Body of pancreas (tissue), 4 donors: ENCODE measurements at regions not wholly inside any gene's neighbourhood (a gene's known extent, or its start where the extent isn't known, plus 50 kb on each side); places are given as distances from the start of the nearest gene placed in this dataset.

Source experiments
- ATAC-seq: fragments of 150-250 bp; one replicate; pipeline ENCODE4 v1.9.1; 2016
- DNase-seq, 4 donors: peaks; one replicate each; pipeline ENCODE4 v3.0.0-alpha.2; 2019
- H3K27ac ChIP-seq, 4 donors: fragments of 200-600 bp; sonication (generic); 1 replicate in 3 of 4; 2 replicates in 1 of 4; pipeline versions ENCODE4 v1.5.1 to v1.6.1; 2016 to 2019; ENCODE audit warnings: mild to moderate bottlenecking in 1 of 4, mixed read lengths in 1 of 4, moderate library complexity in 1 of 4
- H3K27me3 ChIP-seq, 2 donors: fragments of 200-600 bp; sonication (generic); one replicate each; pipeline ENCODE4 v1.6.0; 2016; ENCODE audit warnings: mild to moderate bottlenecking in 1 of 2
- H3K36me3 ChIP-seq, 2 donors: fragments of 200-600 bp; sonication (generic); replicated peaks in 1 of 2; 2 replicates each; pipeline ENCODE4 v1.5.1; 2016; ENCODE audit warnings: low read depth in 2 of 2; ENCODE audit not compliant: insufficient read depth in 1 of 2
- H3K4me1 ChIP-seq: fragments of 200-600 bp; sonication (generic); one replicate; pipeline ENCODE4 v1.6.0; 2016
- H3K4me3 ChIP-seq, 2 donors: fragments of 200-600 bp; sonication (generic); 1 replicate in 1 of 2; 2 replicates in 1 of 2; pipeline ENCODE4 v1.5.1; 2016 to 2019
- H3K9me3 ChIP-seq, 3 donors: fragments of 200-600 bp; sonication (generic); 1 replicate in 2 of 3; 2 replicates in 1 of 3; pipeline ENCODE4 v1.5.1; 2016
- POLR2A ChIP-seq, 3 donors: fragments of 450-650 bp; IDR thresholded peaks; one replicate each; pipeline ENCODE4 v1.6.1; 2016; ENCODE audit warnings: antibody characterized with exemption in 3 of 3, mild to moderate bottlenecking in 2 of 3
- WGBS, 2 donors: methylation state at CpG; one replicate each; pipeline ENCODE4 v1.1.5; 2017; 5-methylcytosine and 5-hydroxymethylcytosine counted together
- intact Hi-C: fragments of 100-400 bp; cut with DNase I; formaldehyde crosslinking; loops from one replicate; pipeline ENCODE4 v1.15.1; 2023
- TF ChIP-seq, protein P1 (sequence below), 7 experiments: fragments of 450-650 bp in 4 of 7; fragments of 200-600 bp in 3 of 7; sonication (generic) in 3 of 7; IDR thresholded peaks; one replicate each; pipeline ENCODE4 v1.5.1; 2016 to 2019; ENCODE audit warnings: antibody characterized with exemption in 7 of 7

DNA sequence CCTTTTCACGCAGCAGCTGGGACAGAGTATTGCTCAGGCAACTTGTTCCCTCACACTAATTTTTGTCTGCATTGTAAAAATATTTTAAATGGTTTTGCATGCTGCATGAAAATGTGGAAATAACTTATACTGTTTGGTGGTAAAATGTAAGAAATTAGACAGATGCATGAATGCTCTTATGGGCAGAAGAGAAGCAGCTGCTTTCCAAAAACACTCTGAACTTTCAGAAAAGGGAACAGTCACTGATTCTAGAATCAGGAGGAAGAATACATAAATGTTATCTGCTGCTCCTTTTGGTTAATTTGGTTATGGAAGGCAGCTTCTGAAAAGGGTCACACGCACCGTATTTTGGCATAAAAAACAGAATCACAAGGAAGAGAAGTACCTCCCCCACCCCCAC is 87.0 kb upstream of the RUNX1 start:
- no peak overlapping the region for H3K4me3 ChIP-seq
- TF ChIP-seq, protein P1, sequence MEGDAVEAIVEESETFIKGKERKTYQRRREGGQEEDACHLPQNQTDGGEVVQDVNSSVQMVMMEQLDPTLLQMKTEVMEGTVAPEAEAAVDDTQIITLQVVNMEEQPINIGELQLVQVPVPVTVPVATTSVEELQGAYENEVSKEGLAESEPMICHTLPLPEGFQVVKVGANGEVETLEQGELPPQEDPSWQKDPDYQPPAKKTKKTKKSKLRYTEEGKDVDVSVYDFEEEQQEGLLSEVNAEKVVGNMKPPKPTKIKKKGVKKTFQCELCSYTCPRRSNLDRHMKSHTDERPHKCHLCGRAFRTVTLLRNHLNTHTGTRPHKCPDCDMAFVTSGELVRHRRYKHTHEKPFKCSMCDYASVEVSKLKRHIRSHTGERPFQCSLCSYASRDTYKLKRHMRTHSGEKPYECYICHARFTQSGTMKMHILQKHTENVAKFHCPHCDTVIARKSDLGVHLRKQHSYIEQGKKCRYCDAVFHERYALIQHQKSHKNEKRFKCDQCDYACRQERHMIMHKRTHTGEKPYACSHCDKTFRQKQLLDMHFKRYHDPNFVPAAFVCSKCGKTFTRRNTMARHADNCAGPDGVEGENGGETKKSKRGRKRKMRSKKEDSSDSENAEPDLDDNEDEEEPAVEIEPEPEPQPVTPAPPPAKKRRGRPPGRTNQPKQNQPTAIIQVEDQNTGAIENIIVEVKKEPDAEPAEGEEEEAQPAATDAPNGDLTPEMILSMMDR (IDR thresholded peaks at IDR 0.05), result no peak
- no peak for TF ChIP-seq POLR2A (IDR thresholded peaks at IDR 0.05)
- H3K4me1 ChIP-seq, result no peaks in the 10 kb centered on the region
- no peaks in the 10 kb centered on the region for H3K9me3 ChIP-seq
- peak overlapping the region in 2 of 4 donors; percentile 7 to 52 for H3K27ac ChIP-seq
- ATAC-seq (no peak), DNase-seq (no peak)
- H3K36me3 ChIP-seq, result no peaks in the 10 kb centered on the region
- 75 to 88% methylated on average over 3 of the region's 3 CpGs for WGBS, 2 donors
- no peaks in the 10 kb centered on the region for H3K27me3 ChIP-seq
- intact Hi-C loops, result no loop called here

DNA sequence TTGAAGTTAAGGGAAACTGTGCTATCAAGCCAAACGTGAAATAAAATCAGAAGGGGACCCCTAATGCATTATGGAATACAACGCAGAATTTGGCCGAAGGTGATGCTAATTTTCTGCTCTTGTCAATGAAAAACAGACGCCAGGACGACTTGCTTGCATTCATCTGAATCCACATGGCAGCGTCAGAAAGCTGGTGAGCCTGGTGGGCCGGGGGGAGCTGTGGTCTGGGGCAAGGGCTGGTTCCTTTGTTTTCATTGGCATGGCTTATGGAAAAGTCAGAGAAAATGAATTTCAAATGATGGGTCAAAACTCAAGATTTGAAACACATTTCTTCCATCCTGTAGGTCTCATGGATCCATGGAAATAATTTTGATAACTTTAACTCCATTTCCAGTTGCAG is 86.4 kb upstream of the RUNX1 start:
- H3K36me3 ChIP-seq, result no peaks in the 10 kb centered on the region
- TF ChIP-seq, protein P1 (IDR thresholded peaks at IDR 0.05), result no peak
- no peak for TF ChIP-seq POLR2A (IDR thresholded peaks at IDR 0.05)
- intact Hi-C loops, result no loop called here
- 80% methylated on average over 7 of the region's 7 CpGs for WGBS, 2 donors
- H3K4me3 ChIP-seq, result no peak overlapping the region
- DNase-seq (no peak), ATAC-seq (no peak)
- no peaks in the 10 kb centered on the region for H3K9me3 ChIP-seq
- no peak overlapping the region for H3K27ac ChIP-seq
- H3K27me3 ChIP-seq, result no peaks in the 10 kb centered on the region
- H3K4me1 ChIP-seq, result no peaks in the 10 kb centered on the region

DNA sequence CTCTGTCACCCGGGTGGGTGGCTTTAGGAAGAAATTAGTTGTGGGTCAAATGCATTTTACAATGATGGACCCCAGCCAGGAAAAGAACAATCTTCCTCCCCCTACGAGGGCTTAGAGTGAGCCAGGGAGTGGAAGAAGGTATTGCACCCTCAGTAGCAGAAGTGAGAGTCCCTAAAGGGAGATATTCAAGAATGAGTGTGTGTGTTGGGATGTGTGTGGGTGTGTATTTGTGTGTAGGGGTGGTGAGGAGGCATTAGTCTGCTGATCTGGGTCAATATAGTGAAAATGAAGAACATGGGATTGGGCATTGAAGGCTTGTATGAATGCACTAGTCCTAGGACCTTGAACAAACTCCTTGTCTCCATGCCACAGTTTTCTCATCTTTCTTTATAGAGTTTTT is 85.2 kb upstream of the RUNX1 start:
- intact Hi-C loops, result no loop called here
- no peaks in the 10 kb centered on the region for H3K27me3 ChIP-seq
- H3K4me3 ChIP-seq, result no peak overlapping the region
- no peak overlapping the region for H3K27ac ChIP-seq
- ATAC-seq, result no peak
- no peaks in the 10 kb centered on the region for H3K9me3 ChIP-seq
- no peaks in the 10 kb centered on the region for H3K4me1 ChIP-seq
- 59 to 72% methylated on average over 2 of the region's 2 CpGs for WGBS, 2 donors
- DNase-seq, result no peak
- no peaks in the 10 kb centered on the region for H3K36me3 ChIP-seq
- TF ChIP-seq, protein P1 (IDR thresholded peaks at IDR 0.05), result no peak
- TF ChIP-seq POLR2A (IDR thresholded peaks at IDR 0.05), result no peak

DNA sequence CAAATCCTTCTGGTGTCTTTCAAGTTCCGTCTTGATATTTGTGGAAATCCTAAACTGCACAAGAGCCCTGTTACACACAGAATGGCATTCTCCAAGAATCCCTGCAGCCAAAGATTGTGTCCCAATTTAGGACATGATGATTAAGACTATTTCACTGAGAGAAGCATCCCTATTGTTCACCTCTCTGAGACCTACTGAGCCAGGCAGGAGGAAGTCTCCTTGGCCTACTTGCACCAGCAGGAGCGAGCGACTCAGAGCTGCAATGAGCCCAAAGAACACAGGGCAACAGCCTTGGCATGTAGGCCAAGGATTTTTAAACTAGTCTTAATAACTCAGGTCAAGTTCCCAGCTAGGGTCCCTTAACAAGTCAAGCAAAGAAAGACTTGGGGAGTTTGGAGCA is 79.4 kb upstream of the RUNX1 start:
- Histone ChIP-seq H3K4me1 (no peaks in the 10 kb centered on the region), H3K4me3 (no peak overlapping the region), H3K36me3 (no peaks in the 10 kb centered on the region), H3K27me3 (no peaks in the 10 kb centered on the region), H3K9me3 (no peaks in the 10 kb centered on the region), H3K27ac (no peak overlapping the region)
- 86 to 89% methylated on average over 3 of the region's 3 CpGs for WGBS, 2 donors
- TF ChIP-seq POLR2A (IDR thresholded peaks at IDR 0.05), result no peak
- TF ChIP-seq, protein P1 (IDR thresholded peaks at IDR 0.05), result no peak
- ATAC-seq (no peak), DNase-seq (no peak)
- intact Hi-C loops, result no loop called here

DNA sequence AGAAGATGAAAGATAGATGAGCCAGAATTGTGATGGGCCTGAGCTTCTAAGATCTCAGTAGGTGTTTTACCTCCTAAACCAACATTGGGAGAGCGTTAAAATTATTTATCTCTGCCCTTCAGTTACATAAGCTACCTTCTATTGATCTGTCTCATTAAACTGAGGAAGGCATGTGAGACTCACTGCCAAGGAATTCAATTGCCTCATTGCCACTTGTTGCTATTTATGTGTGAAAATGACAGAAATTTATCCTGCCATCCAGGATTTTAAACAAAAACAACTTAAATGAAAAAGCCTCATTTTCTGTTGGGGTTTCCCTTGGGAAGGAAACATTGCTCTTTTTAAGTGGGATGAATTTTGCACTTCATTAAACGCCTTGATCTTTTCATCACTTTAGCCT is 78.7 kb upstream of the RUNX1 start:
- TF ChIP-seq, protein P1 (IDR thresholded peaks at IDR 0.05), result no peak
- no peak for TF ChIP-seq POLR2A (IDR thresholded peaks at IDR 0.05)
- Histone ChIP-seq H3K27ac (no peak overlapping the region), H3K4me3 (no peak overlapping the region), H3K36me3 (no peaks in the 10 kb centered on the region), H3K27me3 (no peaks in the 10 kb centered on the region), H3K9me3 (no peaks in the 10 kb centered on the region), H3K4me1 (no peaks in the 10 kb centered on the region)
- intact Hi-C loops, result no loop called here
- DNase-seq (no peak), ATAC-seq (no peak)
- 28 to 41% methylated on average over 2 of the region's 2 CpGs for whole genome bisulfite sequencing, 2 donors
